ENCODE measurements at regions not wholly inside any gene's neighbourhood (a gene's known extent, or its start where the extent isn't known, plus 50 kb on each side); places are given as distances from the start of the nearest gene placed in this dataset.

- no peak overlapping the region for H3K4me3 ChIP-seq (ENCODE audit: low read depth, low read length)
- no peak for TF ChIP-seq CTCF (IDR thresholded peaks at IDR 0.05; ENCODE audit: low read depth, low read length, missing control alignments)
- DNase-seq (ENCODE audit: low read depth) = no peak
- in situ Hi-C loops (cut with HindIII; ENCODE audit: low sequenced_read_pairs) = no loop called here
Observed at GRCh38 chr12:111251058-111251730, 117.7 kb downstream of the PHETA1 start.

- no peak overlapping the region for H3K4me3 ChIP-seq (ENCODE audit: low read depth, low read length)
- in situ Hi-C loops (cut with HindIII; ENCODE audit: low sequenced_read_pairs) = no loop called here
- TF ChIP-seq CTCF (IDR thresholded peaks at IDR 0.05; ENCODE audit: low read depth, low read length, missing control alignments) = no peak
- no peak for DNase-seq (ENCODE audit: low read depth)
Observed at GRCh38 chr12:111250251-111250881, 118.5 kb downstream of the PHETA1 start.

- H3K4me3 ChIP-seq (ENCODE audit: low read depth, low read length) = no peak overlapping the region
- in situ Hi-C loops (cut with HindIII; ENCODE audit: low sequenced_read_pairs) = no loop called here
- no peak for DNase-seq (ENCODE audit: low read depth)
- TF ChIP-seq CTCF (IDR thresholded peaks at IDR 0.05; ENCODE audit: low read depth, low read length, missing control alignments) = no peak
Observed at GRCh38 chr12:111249757-111250156, 119.1 kb downstream of the PHETA1 start.

- in situ Hi-C loops (cut with HindIII; ENCODE audit: low sequenced_read_pairs) = no loop called here
- no peak overlapping the region for H3K4me3 ChIP-seq (ENCODE audit: low read depth, low read length)
- no peak for DNase-seq (ENCODE audit: low read depth)
- no peak for TF ChIP-seq CTCF (IDR thresholded peaks at IDR 0.05; ENCODE audit: low read depth, low read length, missing control alignments)
Observed at GRCh38 chr12:111249018-111249370, 119.9 kb downstream of the PHETA1 start.

- no peak for DNase-seq (ENCODE audit: low read depth)
- in situ Hi-C loops (cut with HindIII; ENCODE audit: low sequenced_read_pairs) = no loop called here
- no peak overlapping the region for H3K4me3 ChIP-seq (ENCODE audit: low read depth, low read length)
- TF ChIP-seq CTCF (IDR thresholded peaks at IDR 0.05; ENCODE audit: low read depth, low read length, missing control alignments) = no peak
Observed at GRCh38 chr12:111248236-111249017, 120.5 kb downstream of the PHETA1 start.

- in situ Hi-C loops (cut with HindIII; ENCODE audit: low sequenced_read_pairs) = no loop called here
- no peak overlapping the region for H3K4me3 ChIP-seq (ENCODE audit: low read depth, low read length)
- TF ChIP-seq CTCF (IDR thresholded peaks at IDR 0.05; ENCODE audit: low read depth, low read length, missing control alignments) = no peak
- no peak for DNase-seq (ENCODE audit: low read depth)
Observed at GRCh38 chr12:111247083-111247783, 121.7 kb downstream of the PHETA1 start.

All from astrocyte of the cerebellum (primary cell).